Choroid plexus epithelial cell (primary cell): ENCODE measurements at regions not wholly inside any gene's neighbourhood (a gene's known extent, or its start where the extent isn't known, plus 50 kb on each side); places are given as distances from the start of the nearest gene placed in this dataset.

Source experiments
- DNase-seq: peaks from one replicate; pipeline ENCODE4 v3.0.0-alpha.2; 2010; ENCODE audit warnings: low read depth
- H3K4me3 ChIP-seq: 2 replicates; pipeline ENCODE4 v1.5.1; 2011; ENCODE audit warnings: low read depth, mild to moderate bottlenecking, control low read depth, low read length, moderate library complexity
- CTCF ChIP-seq: conservative IDR thresholded peaks from 2 replicates; pipeline ENCODE4 v1.5.1; 2011; ENCODE audit warnings: low read depth, mild to moderate bottlenecking, control low read depth, inconsistent platforms, low read length, moderate library complexity

GRCh38 chr12:78778339-78778738, 86.2 kb upstream of the SYT1 start:
- no peak for TF ChIP-seq CTCF
- no peak overlapping the region for H3K4me3 ChIP-seq
- DNase-seq, result peak; percentile 36

GRCh38 chr12:78787576-78787975, 77.0 kb upstream of the SYT1 start:
- DNase-seq, result peak; percentile 20
- H3K4me3 ChIP-seq, result no peak overlapping the region
- TF ChIP-seq CTCF, result no peak

GRCh38 chr12:78790148-78790547, 74.4 kb upstream of the SYT1 start:
- H3K4me3 ChIP-seq, result no peak overlapping the region
- no peak for DNase-seq
- TF ChIP-seq CTCF, result no peak

- no peak for TF ChIP-seq CTCF
- no peak overlapping the region for H3K4me3 ChIP-seq
- no peak for DNase-seq
Measured at GRCh38 chr12:78792052-78792698, 72.4 kb upstream of the SYT1 start.

GRCh38 chr12:78793491-78793890, 71.1 kb upstream of the SYT1 start:
- no peak for TF ChIP-seq CTCF
- H3K4me3 ChIP-seq, result no peak overlapping the region
- DNase-seq, result peak; percentile 40

GRCh38 chr12:78793982-78794381, 70.6 kb upstream of the SYT1 start:
- no peak for DNase-seq
- H3K4me3 ChIP-seq, result no peak overlapping the region
- no peak for TF ChIP-seq CTCF

GRCh38 chr12:78795934-78796445, 68.6 kb upstream of the SYT1 start:
- no peak for DNase-seq
- H3K4me3 ChIP-seq, result no peak overlapping the region
- TF ChIP-seq CTCF, result no peak
